Activated T-cell treated with anti-CD3 and anti-CD28 coated beads, Interleukin-2, amount 50 U/mL, for 72 hours (primary cell): ENCODE measurements at regions not wholly inside any gene's neighbourhood (a gene's known extent, or its start where the extent isn't known, plus 50 kb on each side); places are given as distances from the start of the nearest gene placed in this dataset.
"Not testable (repeated sequence)": the region's sequence is repeated elsewhere in the genome, so short reads cannot be mapped to it uniquely, and the experiment has no call there.

Source experiments
- ATAC-seq, 2 donors: fragments of 150-1000 bp; cut with Tn5 transposase; replicated peaks in 1 of 2; 2 replicates each; pipeline ENCODE4 v1.10.0; 2021; ENCODE audit warnings: moderate library complexity in 2 of 2, mild to moderate bottlenecking in 1 of 2
- DNase-seq, 2 donors: peaks; one replicate each; pipeline ENCODE4 v3.0.0; 2021 to 2022; ENCODE audit warnings: mixed read lengths in 1 of 2
- H3K27ac Mint-ChIP-seq: one replicate; pipeline ENCODE4 v1.8.0; 2022; ENCODE audit warnings: mild to moderate bottlenecking, moderate library complexity, mixed read lengths
- H3K27me3 Mint-ChIP-seq: one replicate; pipeline ENCODE4 v1.8.0; 2022; ENCODE audit warnings: low read depth, mixed read lengths
- H3K36me3 Mint-ChIP-seq, 2 donors: one replicate each; pipeline ENCODE4 v1.8.0; 2022; ENCODE audit warnings: mixed read lengths in 2 of 2, mild to moderate bottlenecking in 1 of 2; ENCODE audit not compliant: insufficient read depth in 2 of 2
- H3K4me1 Mint-ChIP-seq: one replicate; pipeline ENCODE4 v1.8.0; 2022; ENCODE audit warnings: low read depth, mixed read lengths
- H3K4me3 Mint-ChIP-seq, 2 donors: one replicate each; pipeline ENCODE4 v1.8.0; 2022; ENCODE audit warnings: mild to moderate bottlenecking in 2 of 2, mixed read lengths in 2 of 2, moderate library complexity in 2 of 2
- H3K9me3 Mint-ChIP-seq, 2 donors: one replicate each; pipeline ENCODE4 v1.8.0; 2022; ENCODE audit warnings: mixed read lengths in 2 of 2

GRCh38 chr7:70886547-70886946 is 245.4 kb upstream of the GALNT17 start:
- H3K4me3 Mint-ChIP-seq = no peak overlapping the region
- H3K27ac Mint-ChIP-seq = no peak overlapping the region
- ATAC-seq (no peak), DNase-seq (no peak)
- H3K36me3 Mint-ChIP-seq = peaks cover 0 to 1% of the 10 kb centered on the region in 2 donors
- no peaks in the 10 kb centered on the region for H3K4me1 Mint-ChIP-seq
- peaks cover 5 to 6% of the 10 kb centered on the region in 2 donors for H3K9me3 Mint-ChIP-seq
- no peaks in the 10 kb centered on the region for H3K27me3 Mint-ChIP-seq

- ATAC-seq (no peak), DNase-seq (no peak)
- Mint-ChIP-seq H3K4me3 (no peak overlapping the region), H3K27ac (no peak overlapping the region), H3K4me1 (no peaks in the 10 kb centered on the region), H3K27me3 (no peaks in the 10 kb centered on the region), H3K36me3 (peaks cover 0 to 1% of the 10 kb centered on the region in 2 donors), H3K9me3 (peaks cover 5 to 6% of the 10 kb centered on the region in 2 donors)
These were observed 244.8 kb upstream of the GALNT17 start for GRCh38 chr7:70887186-70887585.

GRCh38 chr7:70890147-70890969 is 241.6 kb upstream of the GALNT17 start:
- H3K4me3 Mint-ChIP-seq = no peak overlapping the region
- no peaks in the 10 kb centered on the region for H3K27me3 Mint-ChIP-seq
- peaks cover 0 to 1% of the 10 kb centered on the region in 2 donors for H3K36me3 Mint-ChIP-seq
- H3K9me3 Mint-ChIP-seq = peaks cover 3 to 4% of the 10 kb centered on the region in 2 donors
- H3K27ac Mint-ChIP-seq = no peak overlapping the region
- no peak for DNase-seq
- no peak for ATAC-seq
- H3K4me1 Mint-ChIP-seq = no peaks in the 10 kb centered on the region

GRCh38 chr7:70893422-70893821 is 238.5 kb upstream of the GALNT17 start:
- ATAC-seq = no peak

GRCh38 chr7:70893971-70894715 is 237.8 kb upstream of the GALNT17 start:
- ATAC-seq (no peak), DNase-seq (no peak)
- Mint-ChIP-seq H3K4me3 (no peak overlapping the region), H3K27me3 (no peaks in the 10 kb centered on the region), H3K4me1 (no peaks in the 10 kb centered on the region), H3K9me3 (peaks cover 0 to 3% of the 10 kb centered on the region in 2 donors), H3K36me3 (no peaks in the 10 kb centered on the region), H3K27ac (no peak overlapping the region)

More at GRCh38 chr7:70893422-70893821, 238.5 kb upstream of the GALNT17 start:
- Mint-ChIP-seq H3K4me3 (no peak overlapping the region), H3K27ac (no peak overlapping the region), H3K9me3 (peaks cover 3 to 4% of the 10 kb centered on the region in 2 donors), H3K36me3 (peaks cover 0 to 1% of the 10 kb centered on the region in 2 donors), H3K4me1 (no peaks in the 10 kb centered on the region), H3K27me3 (no peaks in the 10 kb centered on the region)
- DNase-seq = no peak

- Mint-ChIP-seq H3K4me3 (no peak overlapping the region), H3K27ac (no peak overlapping the region), H3K36me3 (no peaks in the 10 kb centered on the region), H3K4me1 (no peaks in the 10 kb centered on the region), H3K9me3 (peaks cover 0 to 3% of the 10 kb centered on the region in 2 donors), H3K27me3 (no peaks in the 10 kb centered on the region)
- ATAC-seq (no peak), DNase-seq (no peak)
These were observed 237.1 kb upstream of the GALNT17 start for GRCh38 chr7:70894799-70895198.

GRCh38 chr7:70895337-70896200 is 236.4 kb upstream of the GALNT17 start:
- not testable (repeated sequence) for DNase-seq, H3K27me3 Mint-ChIP-seq, H3K9me3 Mint-ChIP-seq, ATAC-seq, H3K4me3 Mint-ChIP-seq, H3K36me3 Mint-ChIP-seq, H3K27ac Mint-ChIP-seq, H3K4me1 Mint-ChIP-seq

GRCh38 chr7:70907259-70908247 is 224.4 kb upstream of the GALNT17 start:
- H3K36me3 Mint-ChIP-seq = peaks cover 0 to 11% of the 10 kb centered on the region in 2 donors
- no peak overlapping the region for H3K27ac Mint-ChIP-seq
- peaks cover 6% of the 10 kb centered on the region for H3K27me3 Mint-ChIP-seq
- peaks cover 10 to 12% of the 10 kb centered on the region in 2 donors for H3K9me3 Mint-ChIP-seq
- no peak overlapping the region for H3K4me3 Mint-ChIP-seq
- ATAC-seq (no peak), DNase-seq (no peak)
- no peaks in the 10 kb centered on the region for H3K4me1 Mint-ChIP-seq

GRCh38 chr7:70913924-70914323 is 218.0 kb upstream of the GALNT17 start:
- Mint-ChIP-seq H3K9me3 (peaks cover 3 to 4% of the 10 kb centered on the region in 2 donors), H3K4me1 (no peaks in the 10 kb centered on the region), H3K27ac (no peak overlapping the region), H3K36me3 (peaks cover 0 to 5% of the 10 kb centered on the region in 2 donors), H3K27me3 (no peaks in the 10 kb centered on the region), H3K4me3 (no peak overlapping the region)
- DNase-seq (no peak), ATAC-seq (no peak)

- ATAC-seq (no peak), DNase-seq (no peak)
- no peak overlapping the region for H3K27ac Mint-ChIP-seq
- H3K4me3 Mint-ChIP-seq = no peak overlapping the region
- peaks cover 0 to 5% of the 10 kb centered on the region in 2 donors for H3K36me3 Mint-ChIP-seq
- no peaks in the 10 kb centered on the region for H3K4me1 Mint-ChIP-seq
- H3K27me3 Mint-ChIP-seq = no peaks in the 10 kb centered on the region
- H3K9me3 Mint-ChIP-seq = peaks cover 3 to 4% of the 10 kb centered on the region in 2 donors
These were observed 216.9 kb upstream of the GALNT17 start for GRCh38 chr7:70915067-70915466.

- DNase-seq (no peak), ATAC-seq (no peak)
- Mint-ChIP-seq H3K36me3 (no peaks in the 10 kb centered on the region), H3K27ac (no peak overlapping the region), H3K27me3 (no peaks in the 10 kb centered on the region), H3K4me3 (no peak overlapping the region), H3K4me1 (no peaks in the 10 kb centered on the region), H3K9me3 (peaks cover 2 to 3% of the 10 kb centered on the region in 2 donors)
These were observed 212.4 kb upstream of the GALNT17 start for GRCh38 chr7:70919481-70920073.

- ATAC-seq (no peak), DNase-seq (no peak)
- Mint-ChIP-seq H3K4me1 (no peaks in the 10 kb centered on the region), H3K4me3 (no peak overlapping the region), H3K36me3 (no peaks in the 10 kb centered on the region), H3K27me3 (no peaks in the 10 kb centered on the region), H3K27ac (no peak overlapping the region), H3K9me3 (peaks cover 2% of the 10 kb centered on the region in 2 donors)
These were observed 211.1 kb upstream of the GALNT17 start for GRCh38 chr7:70920876-70921275.
